ENCODE measurements at regions not wholly inside any gene's neighbourhood (a gene's known extent, or its start where the extent isn't known, plus 50 kb on each side); places are given as distances from the start of the nearest gene placed in this dataset.

DNA sequence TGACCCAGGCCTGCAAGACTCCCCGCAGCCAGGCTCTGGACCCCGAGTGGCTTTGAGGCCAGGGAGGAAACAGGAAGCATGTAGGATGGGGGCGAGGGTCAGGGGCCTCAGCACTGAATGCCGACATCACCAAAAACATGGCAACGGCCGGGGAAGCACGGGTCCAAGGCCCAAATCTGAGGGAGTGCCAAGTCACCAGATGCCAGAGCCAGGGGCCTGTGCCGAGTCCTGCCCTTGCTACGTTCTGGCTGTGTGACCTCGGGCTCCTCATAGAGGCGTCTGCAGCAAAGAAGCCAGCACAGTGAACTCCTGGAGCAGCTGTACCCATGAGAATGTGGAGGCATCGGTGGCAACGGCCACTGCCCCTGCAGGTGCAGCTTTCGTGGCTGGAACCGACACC lies 420.7 kb downstream of the CTTN start:
- no peak overlapping the region for H3K4me3 ChIP-seq
- no peaks in the 10 kb centered on the region for H3K4me1 ChIP-seq (ENCODE audit: insufficient read depth)
- H3K27ac Mint-ChIP-seq = no peak overlapping the region
- no peak overlapping the region for H3K4me2 ChIP-seq
- no peaks in the 10 kb centered on the region for H3K27me3 ChIP-seq (ENCODE audit: insufficient read depth)
- H3K36me3 ChIP-seq (ENCODE audit: insufficient read depth) = no peaks in the 10 kb centered on the region
- no peaks in the 10 kb centered on the region for H3K9me2 ChIP-seq (ENCODE audit: insufficient read depth)
- no peak for DNase-seq (ENCODE audit: low spot score)
- peaks cover 8% of the 10 kb centered on the region for H3K4me1 Mint-ChIP-seq
- no peaks in the 10 kb centered on the region for H3K79me2 ChIP-seq (replicated peaks; ENCODE audit: insufficient read depth)
- TF ChIP-seq JUNB (IDR thresholded peaks at IDR 0.05; ENCODE audit: unreplicated experiment) (no peak), CTCF (conservative IDR thresholded peaks at IDR 0.05; ENCODE audit: low read depth in 2 of 2) (no peak), ZNF462 (CRISPR knock-in tag; IDR thresholded peaks at IDR 0.05) (no peak), ZNF331 (CRISPR knock-in tag; IDR thresholded peaks at IDR 0.05; ENCODE audit: low read depth) (no peak), EZH2 (IDR thresholded peaks at IDR 0.05; ENCODE audit: low read depth, unreplicated experiment) (no peak), STAT1 (IDR thresholded peaks at IDR 0.05; ENCODE audit: unreplicated experiment) (no peak), POLR2AphosphoS5 (IDR thresholded peaks at IDR 0.05; ENCODE audit: low read depth) (no peak), ZNF114 (CRISPR knock-in tag; IDR thresholded peaks at IDR 0.05) (no peak), NANOG (IDR thresholded peaks at IDR 0.05; ENCODE audit: borderline replicate concordance) (no peak)
- TF ChIP-seq, protein P1, sequence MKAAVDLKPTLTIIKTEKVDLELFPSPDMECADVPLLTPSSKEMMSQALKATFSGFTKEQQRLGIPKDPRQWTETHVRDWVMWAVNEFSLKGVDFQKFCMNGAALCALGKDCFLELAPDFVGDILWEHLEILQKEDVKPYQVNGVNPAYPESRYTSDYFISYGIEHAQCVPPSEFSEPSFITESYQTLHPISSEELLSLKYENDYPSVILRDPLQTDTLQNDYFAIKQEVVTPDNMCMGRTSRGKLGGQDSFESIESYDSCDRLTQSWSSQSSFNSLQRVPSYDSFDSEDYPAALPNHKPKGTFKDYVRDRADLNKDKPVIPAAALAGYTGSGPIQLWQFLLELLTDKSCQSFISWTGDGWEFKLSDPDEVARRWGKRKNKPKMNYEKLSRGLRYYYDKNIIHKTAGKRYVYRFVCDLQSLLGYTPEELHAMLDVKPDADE (IDR thresholded peaks at IDR 0.05) = no peak
- TF ChIP-seq, protein P2, sequence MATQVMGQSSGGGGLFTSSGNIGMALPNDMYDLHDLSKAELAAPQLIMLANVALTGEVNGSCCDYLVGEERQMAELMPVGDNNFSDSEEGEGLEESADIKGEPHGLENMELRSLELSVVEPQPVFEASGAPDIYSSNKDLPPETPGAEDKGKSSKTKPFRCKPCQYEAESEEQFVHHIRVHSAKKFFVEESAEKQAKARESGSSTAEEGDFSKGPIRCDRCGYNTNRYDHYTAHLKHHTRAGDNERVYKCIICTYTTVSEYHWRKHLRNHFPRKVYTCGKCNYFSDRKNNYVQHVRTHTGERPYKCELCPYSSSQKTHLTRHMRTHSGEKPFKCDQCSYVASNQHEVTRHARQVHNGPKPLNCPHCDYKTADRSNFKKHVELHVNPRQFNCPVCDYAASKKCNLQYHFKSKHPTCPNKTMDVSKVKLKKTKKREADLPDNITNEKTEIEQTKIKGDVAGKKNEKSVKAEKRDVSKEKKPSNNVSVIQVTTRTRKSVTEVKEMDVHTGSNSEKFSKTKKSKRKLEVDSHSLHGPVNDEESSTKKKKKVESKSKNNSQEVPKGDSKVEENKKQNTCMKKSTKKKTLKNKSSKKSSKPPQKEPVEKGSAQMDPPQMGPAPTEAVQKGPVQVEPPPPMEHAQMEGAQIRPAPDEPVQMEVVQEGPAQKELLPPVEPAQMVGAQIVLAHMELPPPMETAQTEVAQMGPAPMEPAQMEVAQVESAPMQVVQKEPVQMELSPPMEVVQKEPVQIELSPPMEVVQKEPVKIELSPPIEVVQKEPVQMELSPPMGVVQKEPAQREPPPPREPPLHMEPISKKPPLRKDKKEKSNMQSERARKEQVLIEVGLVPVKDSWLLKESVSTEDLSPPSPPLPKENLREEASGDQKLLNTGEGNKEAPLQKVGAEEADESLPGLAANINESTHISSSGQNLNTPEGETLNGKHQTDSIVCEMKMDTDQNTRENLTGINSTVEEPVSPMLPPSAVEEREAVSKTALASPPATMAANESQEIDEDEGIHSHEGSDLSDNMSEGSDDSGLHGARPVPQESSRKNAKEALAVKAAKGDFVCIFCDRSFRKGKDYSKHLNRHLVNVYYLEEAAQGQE (IDR thresholded peaks at IDR 0.05; ENCODE audit: unreplicated experiment) = no peak
- no peaks in the 10 kb centered on the region for H3F3A ChIP-seq (replicated peaks; ENCODE audit: low read depth)
- no peak overlapping the region for H3K4me3 Mint-ChIP-seq
- peaks cover 10% of the 10 kb centered on the region for H3K27me3 Mint-ChIP-seq (ENCODE audit: insufficient read depth, low read depth, poor library complexity)
- peaks cover 5% of the 10 kb centered on the region; the same call in 2 of the 3 replicates for H3K36me3 Mint-ChIP-seq (ENCODE audit: low read depth)
- ATAC-seq = no peak
- H4K20me1 ChIP-seq (replicated peaks; ENCODE audit: insufficient read depth) = peaks cover 4% of the 10 kb centered on the region; the same call in 1 of the 2 replicates
- no peak overlapping the region for H2AFZ ChIP-seq
- H3K9me3 Mint-ChIP-seq = no peaks in the 10 kb centered on the region; the same call in 2 of the 3 replicates
- no peak overlapping the region for H3K27ac ChIP-seq (ENCODE audit: low read depth)

Data from GM23338 (cell line).